K562 (cell line): ENCODE measurements at regions not wholly inside any gene's neighbourhood (a gene's known extent, or its start where the extent isn't known, plus 50 kb on each side); places are given as distances from the start of the nearest gene placed in this dataset.

Experiments
- ATAC-seq: fragments of 200-7000 bp; cut with Tn5 transposase; 3 replicates; pipeline ENCODE4 v1.9.1; 2020; ENCODE audit warnings: moderate library complexity
- BruUV-seq: library from RNA; stranded (reverse); fragments of 400-500 nt; replicated peaks from 2 replicates; lab custom pipeline; 2021; lab: Mats Ljungman, UMichigan
- CTCF ChIA-PET: fragments of 300-600 bp; formaldehyde crosslinking; extraction: SDS; loops from one replicate; lab custom pipeline; 2021; ENCODE audit warnings: low intra/inter-chr PET ratio; lab: Yijun Ruan, JAX
- POLR2A ChIA-PET: fragments of 300-600, 350-650 bp; sonication (Branson Sonifier 250); formaldehyde crosslinking; extraction: SDS; loops from one replicate; lab custom pipeline; 2021; ENCODE audit warnings: antibody characterized with exemption, inconsistent platforms; lab: Yijun Ruan, JAX
- DNase-seq, 4 experiments: peaks; one replicate each; pipeline versions ENCODE4 v3.0.0 to v3.0.0-alpha.2; 2011 to 2018; ENCODE audit warnings: low spot score in 3 of 4, mixed read lengths in 3 of 4; ENCODE audit errors: extremely low read depth in 1 of 4
- FAIRE-seq: peaks from 2 replicates; lab custom pipeline; 2011; peaks lifted over from hg19 to GRCh38; lab: Jason Lieb, UNC
- H2AFZ ChIP-seq: 2 replicates; pipeline ENCODE4 v1.6.0; 2011; ENCODE audit warnings: low read depth, low read length, control low read depth, inconsistent platforms
- H3K27ac ChIP-seq: fragments of 200-600 bp; 3 replicates; pipeline ENCODE4 v1.8.0; 2011; ENCODE audit warnings: low read depth, mild to moderate bottlenecking, control low read depth, inconsistent platforms, low read length, moderate library complexity, mixed read lengths; ENCODE audit errors: extremely low read depth
- H3K27me3 ChIP-seq, 2 experiments: fragments of 300-600 bp in 1 of 2; 2 replicates in 1 of 2; 3 replicates in 1 of 2; pipeline versions ENCODE4 v1.6.0 to v1.8.0; 2011; ENCODE audit warnings: inconsistent platforms in 2 of 2, low read length in 2 of 2, mild to moderate bottlenecking in 1 of 2, mixed read lengths in 1 of 2, moderate library complexity in 1 of 2; ENCODE audit not compliant: control insufficient read depth in 2 of 2, insufficient read depth in 2 of 2
- H3K36me3 ChIP-seq: fragments of 300-600 bp; 3 replicates; pipeline ENCODE4 v1.8.0; 2011; ENCODE audit warnings: mild to moderate bottlenecking, low read length, inconsistent platforms; ENCODE audit not compliant: control insufficient read depth, insufficient read depth
- H3K4me1 ChIP-seq, 2 experiments: fragments of 200-600 bp in 1 of 2; replicated peaks in 1 of 2; 2 replicates in 1 of 2; 3 replicates in 1 of 2; pipeline versions ENCODE4 v1.5.1 to v1.8.0; 2011; ENCODE audit warnings: inconsistent platforms in 2 of 2, low read length in 2 of 2, mild to moderate bottlenecking in 1 of 2, mixed read lengths in 1 of 2, moderate library complexity in 1 of 2; ENCODE audit not compliant: control insufficient read depth in 2 of 2, insufficient read depth in 2 of 2
- H3K4me2 ChIP-seq: 2 replicates; pipeline ENCODE4 v1.6.1; 2011; ENCODE audit warnings: low read length, control low read depth, inconsistent platforms, mixed read lengths; ENCODE audit not compliant: insufficient read depth
- H3K4me3 ChIP-seq: fragments of 200-600 bp; sonication (generic), shearing (Covaris generic); 2 replicates; pipeline ENCODE4 v1.5.1; 2016; ENCODE audit warnings: control low read depth, inconsistent platforms
- H3K79me2 ChIP-seq: fragments of 200-600 bp; 3 replicates; pipeline ENCODE4 v1.8.0; 2011; ENCODE audit warnings: low read length, inconsistent platforms; ENCODE audit not compliant: control insufficient read depth, insufficient read depth
- H3K9ac ChIP-seq, 2 experiments: 2 replicates each; pipeline versions ENCODE4 v1.6.0 to v1.6.1; 2011; ENCODE audit warnings: low read depth in 2 of 2, low read length in 2 of 2, control low read depth in 1 of 2, inconsistent platforms in 1 of 2, mild to moderate bottlenecking in 1 of 2, mixed read lengths in 1 of 2; ENCODE audit not compliant: insufficient read depth in 1 of 2
- H3K9me1 ChIP-seq: one replicate; pipeline ENCODE4 v1.6.0; 2011; ENCODE audit warnings: inconsistent platforms, mild to moderate bottlenecking, low read length, moderate library complexity; ENCODE audit not compliant: control insufficient read depth, insufficient read depth
- H3K9me3 ChIP-seq: replicated peaks from 2 replicates; pipeline ENCODE4 v1.5.1; 2011; ENCODE audit warnings: low read depth, low read length, inconsistent platforms; ENCODE audit not compliant: control insufficient read depth, insufficient read depth
- H4K20me1 ChIP-seq: replicated peaks from 2 replicates; pipeline ENCODE4 v1.6.1; 2011; ENCODE audit warnings: low read length, inconsistent platforms, mixed read lengths; ENCODE audit not compliant: control insufficient read depth, insufficient read depth
- JUND ChIP-seq, 2 experiments: IDR thresholded peaks; 2 replicates in 1 of 2; 3 replicates in 1 of 2; pipeline ENCODE4 v1.6.1; 2011; ENCODE audit warnings: borderline replicate concordance in 2 of 2, low read depth in 2 of 2, low read length in 2 of 2, improper control_type of control experiment in 1 of 2, missing biosample characterization in 1 of 2, missing genetic modification characterization in 1 of 2, missing genetic modification reagents in 1 of 2
- ZBTB7A ChIP-seq: IDR thresholded peaks from 2 replicates; pipeline ENCODE4 v1.6.1; 2011; ENCODE audit warnings: low read depth, mild to moderate bottlenecking, low read length, moderate library complexity, borderline replicate concordance; ENCODE audit not compliant: control insufficient read depth
- ZNF197 ChIP-seq: fragments of 200-800 bp; sonication (Bioruptor generic); IDR thresholded peaks from 2 replicates; pipeline ENCODE4 v1.6.1; 2016; ENCODE audit warnings: low read depth, missing genetic modification characterization, missing compliant biosample characterization
- ZNF24 ChIP-seq: fragments of 450-650 bp; IDR thresholded peaks from 2 replicates; pipeline ENCODE4 v1.6.1; 2016
- ZNF551 ChIP-seq: fragments of 250-450 bp; sonication (Bioruptor Pico); IDR thresholded peaks from 2 replicates; pipeline ENCODE4 v1.5.0; 2021; ENCODE audit warnings: mild to moderate bottlenecking, moderate library complexity
- WGBS: fragments of 100-300 bp; shearing (Covaris generic); methylation state at CpG from one replicate; pipeline ENCODE4 v1.1.6; 2016; ENCODE audit warnings: low coverage, mixed read lengths; ENCODE audit not compliant: insufficient coverage; ENCODE audit errors: missing lambda C conversion rate; 5-methylcytosine and 5-hydroxymethylcytosine counted together
- in situ Hi-C: fragments of 300-500 bp; cut with MboI; formaldehyde crosslinking; loops from 4 replicates; pipeline ENCODE4 v1.15.0; 2018; ENCODE audit warnings: inconsistent platforms, mixed read lengths
- intact Hi-C: fragments of 100-400 bp; cut with micrococcal nuclease; formaldehyde crosslinking; loops from 2 replicates; pipeline ENCODE4 v1.14.2; 2022
- TF ChIP-seq, protein P1 (sequence below): fragments of 200-600 bp; sonication (generic); IDR thresholded peaks from one replicate; pipeline ENCODE4 v1.6.1; 2012; ENCODE audit warnings: mild to moderate bottlenecking, low read depth, low read length, inconsistent platforms

GRCh38 chr3:193996221-193996620 lies 139.7 kb upstream of the HES1 start:
- intact Hi-C loops, result no loop called here
- H3K9ac ChIP-seq, result peak overlapping the region in 1 of 2 experiments; percentile 22; a peak in 1 of 4 replicates
- H4K20me1 ChIP-seq, result no peaks in the 10 kb centered on the region
- CTCF ChIA-PET, result no interaction called here
- WGBS, result 46% methylated on average over 7 of the region's 7 CpGs
- no peaks in the 10 kb centered on the region for H3K79me2 ChIP-seq
- H3K4me3 ChIP-seq, result no peak overlapping the region
- ATAC-seq (peak; percentile 26; the same call in 2 of the 3 replicates), FAIRE-seq (no peak), DNase-seq (no peak)
- H3K9me1 ChIP-seq, result no peaks in the 10 kb centered on the region
- POLR2A ChIA-PET, result interaction anchor here (1.0 kb wide), 1 partner anchor 53 kb away, joined by 3 read pairs; no protein-coding TSS in a partner anchor
- no peak for TF ChIP-seq ZNF551 (CRISPR knock-in tag)
- no peak for TF ChIP-seq ZBTB7A
- no peak for TF ChIP-seq ZNF197 (CRISPR knock-in tag)
- peak; percentile 14; the same call in 1 of the 2 replicates for TF ChIP-seq JUND (IDR thresholded peaks at IDR 0.05; ENCODE audit: borderline replicate concordance, low read depth, low read length)
- TF ChIP-seq JUND (tag; IDR thresholded peaks at IDR 0.05; ENCODE audit: borderline replicate concordance, low read depth, low read length), result no peak
- TF ChIP-seq, protein P1, sequence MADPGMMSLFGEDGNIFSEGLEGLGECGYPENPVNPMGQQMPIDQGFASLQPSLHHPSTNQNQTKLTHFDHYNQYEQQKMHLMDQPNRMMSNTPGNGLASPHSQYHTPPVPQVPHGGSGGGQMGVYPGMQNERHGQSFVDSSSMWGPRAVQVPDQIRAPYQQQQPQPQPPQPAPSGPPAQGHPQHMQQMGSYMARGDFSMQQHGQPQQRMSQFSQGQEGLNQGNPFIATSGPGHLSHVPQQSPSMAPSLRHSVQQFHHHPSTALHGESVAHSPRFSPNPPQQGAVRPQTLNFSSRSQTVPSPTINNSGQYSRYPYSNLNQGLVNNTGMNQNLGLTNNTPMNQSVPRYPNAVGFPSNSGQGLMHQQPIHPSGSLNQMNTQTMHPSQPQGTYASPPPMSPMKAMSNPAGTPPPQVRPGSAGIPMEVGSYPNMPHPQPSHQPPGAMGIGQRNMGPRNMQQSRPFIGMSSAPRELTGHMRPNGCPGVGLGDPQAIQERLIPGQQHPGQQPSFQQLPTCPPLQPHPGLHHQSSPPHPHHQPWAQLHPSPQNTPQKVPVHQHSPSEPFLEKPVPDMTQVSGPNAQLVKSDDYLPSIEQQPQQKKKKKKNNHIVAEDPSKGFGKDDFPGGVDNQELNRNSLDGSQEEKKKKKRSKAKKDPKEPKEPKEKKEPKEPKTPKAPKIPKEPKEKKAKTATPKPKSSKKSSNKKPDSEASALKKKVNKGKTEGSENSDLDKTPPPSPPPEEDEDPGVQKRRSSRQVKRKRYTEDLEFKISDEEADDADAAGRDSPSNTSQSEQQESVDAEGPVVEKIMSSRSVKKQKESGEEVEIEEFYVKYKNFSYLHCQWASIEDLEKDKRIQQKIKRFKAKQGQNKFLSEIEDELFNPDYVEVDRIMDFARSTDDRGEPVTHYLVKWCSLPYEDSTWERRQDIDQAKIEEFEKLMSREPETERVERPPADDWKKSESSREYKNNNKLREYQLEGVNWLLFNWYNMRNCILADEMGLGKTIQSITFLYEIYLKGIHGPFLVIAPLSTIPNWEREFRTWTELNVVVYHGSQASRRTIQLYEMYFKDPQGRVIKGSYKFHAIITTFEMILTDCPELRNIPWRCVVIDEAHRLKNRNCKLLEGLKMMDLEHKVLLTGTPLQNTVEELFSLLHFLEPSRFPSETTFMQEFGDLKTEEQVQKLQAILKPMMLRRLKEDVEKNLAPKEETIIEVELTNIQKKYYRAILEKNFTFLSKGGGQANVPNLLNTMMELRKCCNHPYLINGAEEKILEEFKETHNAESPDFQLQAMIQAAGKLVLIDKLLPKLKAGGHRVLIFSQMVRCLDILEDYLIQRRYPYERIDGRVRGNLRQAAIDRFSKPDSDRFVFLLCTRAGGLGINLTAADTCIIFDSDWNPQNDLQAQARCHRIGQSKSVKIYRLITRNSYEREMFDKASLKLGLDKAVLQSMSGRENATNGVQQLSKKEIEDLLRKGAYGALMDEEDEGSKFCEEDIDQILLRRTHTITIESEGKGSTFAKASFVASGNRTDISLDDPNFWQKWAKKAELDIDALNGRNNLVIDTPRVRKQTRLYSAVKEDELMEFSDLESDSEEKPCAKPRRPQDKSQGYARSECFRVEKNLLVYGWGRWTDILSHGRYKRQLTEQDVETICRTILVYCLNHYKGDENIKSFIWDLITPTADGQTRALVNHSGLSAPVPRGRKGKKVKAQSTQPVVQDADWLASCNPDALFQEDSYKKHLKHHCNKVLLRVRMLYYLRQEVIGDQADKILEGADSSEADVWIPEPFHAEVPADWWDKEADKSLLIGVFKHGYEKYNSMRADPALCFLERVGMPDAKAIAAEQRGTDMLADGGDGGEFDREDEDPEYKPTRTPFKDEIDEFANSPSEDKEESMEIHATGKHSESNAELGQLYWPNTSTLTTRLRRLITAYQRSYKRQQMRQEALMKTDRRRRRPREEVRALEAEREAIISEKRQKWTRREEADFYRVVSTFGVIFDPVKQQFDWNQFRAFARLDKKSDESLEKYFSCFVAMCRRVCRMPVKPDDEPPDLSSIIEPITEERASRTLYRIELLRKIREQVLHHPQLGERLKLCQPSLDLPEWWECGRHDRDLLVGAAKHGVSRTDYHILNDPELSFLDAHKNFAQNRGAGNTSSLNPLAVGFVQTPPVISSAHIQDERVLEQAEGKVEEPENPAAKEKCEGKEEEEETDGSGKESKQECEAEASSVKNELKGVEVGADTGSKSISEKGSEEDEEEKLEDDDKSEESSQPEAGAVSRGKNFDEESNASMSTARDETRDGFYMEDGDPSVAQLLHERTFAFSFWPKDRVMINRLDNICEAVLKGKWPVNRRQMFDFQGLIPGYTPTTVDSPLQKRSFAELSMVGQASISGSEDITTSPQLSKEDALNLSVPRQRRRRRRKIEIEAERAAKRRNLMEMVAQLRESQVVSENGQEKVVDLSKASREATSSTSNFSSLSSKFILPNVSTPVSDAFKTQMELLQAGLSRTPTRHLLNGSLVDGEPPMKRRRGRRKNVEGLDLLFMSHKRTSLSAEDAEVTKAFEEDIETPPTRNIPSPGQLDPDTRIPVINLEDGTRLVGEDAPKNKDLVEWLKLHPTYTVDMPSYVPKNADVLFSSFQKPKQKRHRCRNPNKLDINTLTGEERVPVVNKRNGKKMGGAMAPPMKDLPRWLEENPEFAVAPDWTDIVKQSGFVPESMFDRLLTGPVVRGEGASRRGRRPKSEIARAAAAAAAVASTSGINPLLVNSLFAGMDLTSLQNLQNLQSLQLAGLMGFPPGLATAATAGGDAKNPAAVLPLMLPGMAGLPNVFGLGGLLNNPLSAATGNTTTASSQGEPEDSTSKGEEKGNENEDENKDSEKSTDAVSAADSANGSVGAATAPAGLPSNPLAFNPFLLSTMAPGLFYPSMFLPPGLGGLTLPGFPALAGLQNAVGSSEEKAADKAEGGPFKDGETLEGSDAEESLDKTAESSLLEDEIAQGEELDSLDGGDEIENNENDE, result no peak
- peak; percentile 86 for TF ChIP-seq ZNF24
- peaks cover 0 to 14% of the 10 kb centered on the region in 2 experiments; a peak in 3 of 5 replicates for H3K4me1 ChIP-seq
- H2AFZ ChIP-seq, result no peak overlapping the region
- in situ Hi-C loops, result no loop called here
- no TSS peak for BruUV-seq
- H3K9me3 ChIP-seq, result no peaks in the 10 kb centered on the region
- no peaks in the 10 kb centered on the region for H3K27me3 ChIP-seq
- H3K4me2 ChIP-seq, result no peak overlapping the region
- H3K36me3 ChIP-seq, result no peaks in the 10 kb centered on the region
- no peak overlapping the region for H3K27ac ChIP-seq
